ENCODE measurements at regions not wholly inside any gene's neighbourhood (a gene's known extent, or its start where the extent isn't known, plus 50 kb on each side); places are given as distances from the start of the nearest gene placed in this dataset.

- no peak for TF ChIP-seq POLR2A (IDR thresholded peaks at IDR 0.05)
- TF ChIP-seq, protein P1, sequence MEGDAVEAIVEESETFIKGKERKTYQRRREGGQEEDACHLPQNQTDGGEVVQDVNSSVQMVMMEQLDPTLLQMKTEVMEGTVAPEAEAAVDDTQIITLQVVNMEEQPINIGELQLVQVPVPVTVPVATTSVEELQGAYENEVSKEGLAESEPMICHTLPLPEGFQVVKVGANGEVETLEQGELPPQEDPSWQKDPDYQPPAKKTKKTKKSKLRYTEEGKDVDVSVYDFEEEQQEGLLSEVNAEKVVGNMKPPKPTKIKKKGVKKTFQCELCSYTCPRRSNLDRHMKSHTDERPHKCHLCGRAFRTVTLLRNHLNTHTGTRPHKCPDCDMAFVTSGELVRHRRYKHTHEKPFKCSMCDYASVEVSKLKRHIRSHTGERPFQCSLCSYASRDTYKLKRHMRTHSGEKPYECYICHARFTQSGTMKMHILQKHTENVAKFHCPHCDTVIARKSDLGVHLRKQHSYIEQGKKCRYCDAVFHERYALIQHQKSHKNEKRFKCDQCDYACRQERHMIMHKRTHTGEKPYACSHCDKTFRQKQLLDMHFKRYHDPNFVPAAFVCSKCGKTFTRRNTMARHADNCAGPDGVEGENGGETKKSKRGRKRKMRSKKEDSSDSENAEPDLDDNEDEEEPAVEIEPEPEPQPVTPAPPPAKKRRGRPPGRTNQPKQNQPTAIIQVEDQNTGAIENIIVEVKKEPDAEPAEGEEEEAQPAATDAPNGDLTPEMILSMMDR (IDR thresholded peaks at IDR 0.05): no peak
Measured at GRCh38 chr14:54253195-54253947, 143.4 kb upstream of the CDKN3 start.

Data from right lobe of liver (tissue), 4 donors.